GM10266 (cell line): ENCODE measurements at regions not wholly inside any gene's neighbourhood (a gene's known extent, or its start where the extent isn't known, plus 50 kb on each side); places are given as distances from the start of the nearest gene placed in this dataset.

Source experiments
- DNase-seq: peaks from one replicate; pipeline ENCODE4 v3.0.0; 2012; ENCODE audit errors: extremely low spot score
- TF ChIP-seq, protein P1 (sequence below): IDR thresholded peaks from 2 replicates; pipeline ENCODE4 v1.5.1; 2012; ENCODE audit warnings: mild to moderate bottlenecking, low read depth; ENCODE audit not compliant: control insufficient read depth, insufficient read depth; ENCODE audit errors: missing control alignments

- DNase-seq, result no peak
- TF ChIP-seq, protein P1, sequence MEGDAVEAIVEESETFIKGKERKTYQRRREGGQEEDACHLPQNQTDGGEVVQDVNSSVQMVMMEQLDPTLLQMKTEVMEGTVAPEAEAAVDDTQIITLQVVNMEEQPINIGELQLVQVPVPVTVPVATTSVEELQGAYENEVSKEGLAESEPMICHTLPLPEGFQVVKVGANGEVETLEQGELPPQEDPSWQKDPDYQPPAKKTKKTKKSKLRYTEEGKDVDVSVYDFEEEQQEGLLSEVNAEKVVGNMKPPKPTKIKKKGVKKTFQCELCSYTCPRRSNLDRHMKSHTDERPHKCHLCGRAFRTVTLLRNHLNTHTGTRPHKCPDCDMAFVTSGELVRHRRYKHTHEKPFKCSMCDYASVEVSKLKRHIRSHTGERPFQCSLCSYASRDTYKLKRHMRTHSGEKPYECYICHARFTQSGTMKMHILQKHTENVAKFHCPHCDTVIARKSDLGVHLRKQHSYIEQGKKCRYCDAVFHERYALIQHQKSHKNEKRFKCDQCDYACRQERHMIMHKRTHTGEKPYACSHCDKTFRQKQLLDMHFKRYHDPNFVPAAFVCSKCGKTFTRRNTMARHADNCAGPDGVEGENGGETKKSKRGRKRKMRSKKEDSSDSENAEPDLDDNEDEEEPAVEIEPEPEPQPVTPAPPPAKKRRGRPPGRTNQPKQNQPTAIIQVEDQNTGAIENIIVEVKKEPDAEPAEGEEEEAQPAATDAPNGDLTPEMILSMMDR, result no peak
Observed at GRCh38 chr10:1872151-1872726, 134.9 kb upstream of the ADARB2 start.

DNA sequence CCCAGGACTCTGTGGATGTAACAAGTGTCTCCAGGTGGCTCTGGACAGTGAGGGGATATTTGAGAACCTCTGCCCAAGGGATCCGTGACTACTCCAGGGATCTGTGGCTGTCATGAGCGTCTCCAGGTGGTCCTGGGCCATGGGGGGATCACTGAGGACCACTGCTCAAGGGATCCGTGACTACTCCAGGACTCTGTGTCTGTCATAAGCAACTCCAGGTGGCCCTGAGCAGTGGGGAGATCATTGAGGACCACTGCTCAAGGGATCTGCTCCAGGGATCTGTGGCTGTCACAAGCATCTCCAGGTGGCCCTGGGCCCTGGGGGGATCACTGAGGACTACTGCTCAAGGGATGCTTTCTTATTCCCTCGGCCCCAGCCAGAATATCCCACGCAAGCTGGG, 133.2 kb upstream of the ADARB2 start:
- DNase-seq, result no peak
- TF ChIP-seq, protein P1, result no peak

GRCh38 chr10:1869861-1870260, 132.5 kb upstream of the ADARB2 start:
- TF ChIP-seq, protein P1, result no peak
- no peak for DNase-seq

DNA sequence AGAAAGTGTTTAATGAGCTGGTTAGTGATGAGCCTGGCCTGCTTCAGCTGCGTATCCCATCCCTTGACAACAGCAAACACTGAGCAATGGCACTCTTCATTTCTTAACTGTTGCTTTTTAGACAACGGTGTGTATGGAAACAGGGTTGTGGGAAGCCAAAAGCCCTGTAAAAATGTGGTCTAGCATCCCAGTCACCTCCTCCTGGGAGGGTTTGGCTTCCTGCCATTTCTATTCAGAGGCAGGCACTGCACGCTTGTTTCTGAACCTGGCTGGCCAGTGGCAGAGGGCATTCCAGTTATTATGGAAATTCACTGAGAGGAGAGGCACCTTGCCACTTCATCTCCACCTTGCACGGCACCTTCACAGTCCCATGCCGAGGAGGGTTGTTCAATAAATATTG, 123.0 kb upstream of the ADARB2 start:
- no peak for DNase-seq
- TF ChIP-seq, protein P1, result no peak

DNA sequence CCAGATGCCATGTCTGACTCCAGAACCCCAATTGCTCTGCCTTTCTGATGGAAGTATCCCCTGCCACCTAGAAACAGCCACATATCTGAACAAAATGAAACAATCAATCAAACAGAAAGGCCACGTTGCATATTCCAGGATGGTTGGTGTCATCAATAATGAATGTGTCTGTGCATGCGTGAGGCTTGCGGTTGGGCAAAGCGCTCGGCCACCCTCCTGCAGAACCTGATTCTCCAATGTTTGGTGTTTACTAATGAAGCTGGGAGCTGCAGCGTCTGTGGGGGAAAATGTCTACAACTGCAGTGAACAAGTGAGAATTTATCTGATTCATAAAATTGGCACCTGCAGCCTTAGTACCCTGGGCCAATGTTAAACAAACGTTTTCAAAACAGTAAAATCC, 121.2 kb upstream of the ADARB2 start:
- DNase-seq, result no peak
- TF ChIP-seq, protein P1, result no peak

DNA sequence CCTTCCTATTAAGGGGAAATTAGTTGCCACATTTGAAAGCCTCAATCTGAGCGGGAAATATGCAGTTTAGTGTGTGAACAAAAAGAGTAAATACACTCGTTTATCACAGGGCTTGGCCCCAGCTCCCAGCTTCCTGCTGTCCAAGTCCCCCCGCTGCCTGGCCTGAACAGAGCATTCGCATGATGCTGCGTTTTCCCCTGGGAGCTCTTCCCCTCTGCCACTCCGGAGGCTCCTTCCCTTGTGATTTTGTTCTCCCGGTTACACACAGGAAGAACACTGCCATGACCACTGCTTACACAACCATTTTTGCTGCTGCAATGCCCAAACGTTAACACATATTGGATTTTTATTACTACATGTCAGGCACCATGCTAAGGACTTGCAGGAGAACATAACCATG, 120.7 kb upstream of the ADARB2 start:
- TF ChIP-seq, protein P1, result no peak
- no peak for DNase-seq

DNA sequence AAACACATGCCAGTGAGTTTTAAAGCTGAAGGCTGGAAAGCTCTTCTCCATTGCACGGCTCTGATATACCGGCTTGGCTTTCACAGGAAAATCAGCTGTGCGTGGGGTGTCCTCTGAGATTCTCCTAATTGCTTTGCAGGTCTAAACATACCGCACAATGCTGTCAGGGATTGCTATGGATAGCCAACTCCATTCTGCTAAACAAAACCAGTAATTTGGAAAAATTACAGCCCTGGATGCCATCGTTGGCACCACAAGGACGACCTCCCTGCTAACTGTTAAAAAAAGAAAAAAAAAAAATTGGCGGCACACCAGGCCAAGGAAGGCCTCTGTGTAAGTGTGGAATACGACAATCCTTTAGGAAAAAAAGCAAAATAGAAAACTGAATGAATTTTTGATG, 118.6 kb upstream of the ADARB2 start:
- TF ChIP-seq, protein P1, result no peak
- no peak for DNase-seq
